ENCODE measurements at regions not wholly inside any gene's neighbourhood (a gene's known extent, or its start where the extent isn't known, plus 50 kb on each side); places are given as distances from the start of the nearest gene placed in this dataset.

DNA sequence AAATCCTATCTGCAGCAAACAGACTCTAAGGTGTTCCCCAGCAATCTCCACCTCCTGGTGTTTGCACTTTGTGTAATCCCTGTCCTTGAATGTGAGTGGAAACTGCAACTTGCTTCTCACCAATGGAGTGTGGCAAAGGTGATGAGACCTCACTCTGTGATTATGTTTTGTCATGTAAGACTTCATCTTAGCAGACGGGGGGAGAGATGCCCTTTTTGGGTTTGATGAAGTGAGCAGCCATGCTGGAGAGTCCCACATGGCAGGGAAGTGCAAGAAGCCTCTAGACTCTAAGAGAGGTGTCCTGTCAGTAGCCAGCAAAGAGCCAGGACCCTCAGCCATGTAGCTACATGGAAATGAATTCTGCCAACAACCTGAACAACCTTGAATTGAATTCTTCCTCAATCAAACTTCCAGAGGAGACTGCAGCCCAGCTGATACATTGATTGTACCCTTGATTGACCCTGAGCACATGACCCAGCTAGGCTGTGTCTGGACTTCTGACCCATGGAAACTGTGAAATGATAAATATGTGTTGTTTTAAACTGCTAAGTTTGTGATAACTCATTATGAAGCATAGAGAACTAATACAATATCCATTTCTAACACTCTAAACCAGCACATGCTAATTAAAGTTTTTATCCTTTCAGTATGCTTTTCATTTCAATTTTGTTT is 71.4 kb upstream of the RASGRF1 start:
- 10% methylated on average over 1 of the region's 1 CpG for WGBS (ENCODE audit: low lambda C conversion rate)
- no peak overlapping the region for H3K4me3 ChIP-seq (replicated peaks in 1 of 3; ENCODE audit: insufficient read depth in 1 of 3, low read depth in 2 of 3, low read length in 3 of 3)
- DNase-seq (ENCODE audit: low spot score) (no peak), FAIRE-seq (no peak), ATAC-seq (no peak)
- H3K9ac ChIP-seq (ENCODE audit: insufficient read depth, low read depth, low read length), result no peak overlapping the region
- CTCF ChIA-PET (ENCODE audit: low intra/inter-chr PET ratio, low total read pairs), result no interaction called here
- no peaks in the 10 kb centered on the region for H3K36me3 ChIP-seq (replicated peaks in 1 of 2; ENCODE audit: control insufficient read depth in 1 of 2, insufficient read depth in 2 of 2, low read length in 2 of 2)
- no peak overlapping the region for H2AFZ ChIP-seq (ENCODE audit: low read length)
- peaks cover 0 to 5% of the 10 kb centered on the region in 2 experiments; a peak in 2 of 5 replicates for H3K27me3 ChIP-seq (ENCODE audit: control insufficient read depth in 1 of 2, insufficient read depth in 2 of 2, low read length in 2 of 2)
- no TSS peak for BruUV-seq (replicated peaks)
- H3K79me2 ChIP-seq (ENCODE audit: insufficient read depth, low read length), result no peaks in the 10 kb centered on the region
- no peaks in the 10 kb centered on the region for H4K20me1 ChIP-seq (ENCODE audit: insufficient read depth, low read length)
- no peak overlapping the region for H3K4me2 ChIP-seq (ENCODE audit: low read depth, low read length)
- in situ Hi-C loops (cut with HindIII; ENCODE audit: extremely low pct_ligation_motif_present, low pct_unique_long_range_greater_than_20kb) (no loop called here), intact Hi-C loops (cut with micrococcal nuclease; ENCODE audit: unreplicated experiment) (no loop called here)
- H3K4me1 ChIP-seq (ENCODE audit: insufficient read depth, low read length), result no peaks in the 10 kb centered on the region
- no peak overlapping the region for H3K27ac ChIP-seq (ENCODE audit: extremely low read length, insufficient read depth, low read length)
- POLR2A ChIA-PET, result no interaction called here
- TF ChIP-seq MYNN (CRISPR knock-in tag; IDR thresholded peaks at IDR 0.05; ENCODE audit: low read depth) (no peak), NONO (IDR thresholded peaks at IDR 0.05) (no peak), NONO (CRISPR knock-in tag; conservative IDR thresholded peaks at IDR 0.05) (no peak)
- H3K9me3 ChIP-seq (ENCODE audit: low read length), result no peaks in the 10 kb centered on the region

DNA sequence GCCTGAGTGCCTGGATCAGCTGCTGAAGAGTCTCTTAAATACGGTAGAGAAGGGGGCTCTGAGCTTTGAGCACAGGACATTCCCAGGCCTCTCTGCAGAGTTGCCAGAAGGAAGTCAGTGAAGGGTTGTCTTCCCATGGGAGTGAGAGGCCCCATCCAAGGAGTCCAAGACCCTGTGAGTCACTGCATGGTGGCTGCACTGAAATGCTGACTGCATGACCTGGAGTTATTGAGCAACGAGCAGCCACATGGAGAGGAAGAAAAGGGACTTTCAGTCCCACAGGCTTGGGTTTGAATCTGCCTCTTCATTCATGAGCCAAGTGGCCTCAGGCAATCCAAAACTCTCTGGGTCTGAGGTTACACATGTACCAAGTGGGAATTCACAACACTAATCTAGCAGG is 69.6 kb upstream of the RASGRF1 start:
- no peak overlapping the region for H3K4me2 ChIP-seq (ENCODE audit: low read depth, low read length)
- ATAC-seq (no peak), DNase-seq (ENCODE audit: low spot score) (no peak), FAIRE-seq (no peak)
- in situ Hi-C loops (cut with HindIII; ENCODE audit: extremely low pct_ligation_motif_present, low pct_unique_long_range_greater_than_20kb), result no loop called here
- intact Hi-C loops (cut with micrococcal nuclease; ENCODE audit: unreplicated experiment), result no loop called here
- peaks cover 0 to 5% of the 10 kb centered on the region in 2 experiments; a peak in 2 of 5 replicates for H3K27me3 ChIP-seq (ENCODE audit: control insufficient read depth in 1 of 2, insufficient read depth in 2 of 2, low read length in 2 of 2)
- ChIA-PET POLR2A (interaction anchor here (0.6 kb wide), 1 partner anchor 589 kb away, joined by 3 read pairs; no protein-coding TSS in a partner anchor), CTCF (ENCODE audit: low intra/inter-chr PET ratio, low total read pairs) (no interaction called here)
- no peaks in the 10 kb centered on the region for H3K4me1 ChIP-seq (ENCODE audit: insufficient read depth, low read length)
- H3K79me2 ChIP-seq (ENCODE audit: insufficient read depth, low read length), result no peaks in the 10 kb centered on the region
- no TSS peak for BruUV-seq (replicated peaks)
- no peak overlapping the region for H3K9ac ChIP-seq (ENCODE audit: insufficient read depth, low read depth, low read length)
- WGBS (ENCODE audit: low lambda C conversion rate), result no CpG with 5 or more reads among the region's 2 CpGs
- H4K20me1 ChIP-seq (ENCODE audit: insufficient read depth, low read length), result no peaks in the 10 kb centered on the region
- no peak overlapping the region for H3K4me3 ChIP-seq (replicated peaks in 1 of 3; ENCODE audit: insufficient read depth in 1 of 3, low read depth in 2 of 3, low read length in 3 of 3)
- no peak overlapping the region for H3K27ac ChIP-seq (ENCODE audit: extremely low read length, insufficient read depth, low read length)
- no peak overlapping the region for H2AFZ ChIP-seq (ENCODE audit: low read length)
- no peaks in the 10 kb centered on the region for H3K9me3 ChIP-seq (ENCODE audit: low read length)
- no peaks in the 10 kb centered on the region for H3K36me3 ChIP-seq (replicated peaks in 1 of 2; ENCODE audit: control insufficient read depth in 1 of 2, insufficient read depth in 2 of 2, low read length in 2 of 2)
- TF ChIP-seq, protein P1, sequence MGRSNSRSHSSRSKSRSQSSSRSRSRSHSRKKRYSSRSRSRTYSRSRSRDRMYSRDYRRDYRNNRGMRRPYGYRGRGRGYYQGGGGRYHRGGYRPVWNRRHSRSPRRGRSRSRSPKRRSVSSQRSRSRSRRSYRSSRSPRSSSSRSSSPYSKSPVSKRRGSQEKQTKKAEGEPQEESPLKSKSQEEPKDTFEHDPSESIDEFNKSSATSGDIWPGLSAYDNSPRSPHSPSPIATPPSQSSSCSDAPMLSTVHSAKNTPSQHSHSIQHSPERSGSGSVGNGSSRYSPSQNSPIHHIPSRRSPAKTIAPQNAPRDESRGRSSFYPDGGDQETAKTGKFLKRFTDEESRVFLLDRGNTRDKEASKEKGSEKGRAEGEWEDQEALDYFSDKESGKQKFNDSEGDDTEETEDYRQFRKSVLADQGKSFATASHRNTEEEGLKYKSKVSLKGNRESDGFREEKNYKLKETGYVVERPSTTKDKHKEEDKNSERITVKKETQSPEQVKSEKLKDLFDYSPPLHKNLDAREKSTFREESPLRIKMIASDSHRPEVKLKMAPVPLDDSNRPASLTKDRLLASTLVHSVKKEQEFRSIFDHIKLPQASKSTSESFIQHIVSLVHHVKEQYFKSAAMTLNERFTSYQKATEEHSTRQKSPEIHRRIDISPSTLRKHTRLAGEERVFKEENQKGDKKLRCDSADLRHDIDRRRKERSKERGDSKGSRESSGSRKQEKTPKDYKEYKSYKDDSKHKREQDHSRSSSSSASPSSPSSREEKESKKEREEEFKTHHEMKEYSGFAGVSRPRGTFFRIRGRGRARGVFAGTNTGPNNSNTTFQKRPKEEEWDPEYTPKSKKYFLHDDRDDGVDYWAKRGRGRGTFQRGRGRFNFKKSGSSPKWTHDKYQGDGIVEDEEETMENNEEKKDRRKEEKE (IDR thresholded peaks at IDR 0.05), result no peak
- TF ChIP-seq, protein P2, sequence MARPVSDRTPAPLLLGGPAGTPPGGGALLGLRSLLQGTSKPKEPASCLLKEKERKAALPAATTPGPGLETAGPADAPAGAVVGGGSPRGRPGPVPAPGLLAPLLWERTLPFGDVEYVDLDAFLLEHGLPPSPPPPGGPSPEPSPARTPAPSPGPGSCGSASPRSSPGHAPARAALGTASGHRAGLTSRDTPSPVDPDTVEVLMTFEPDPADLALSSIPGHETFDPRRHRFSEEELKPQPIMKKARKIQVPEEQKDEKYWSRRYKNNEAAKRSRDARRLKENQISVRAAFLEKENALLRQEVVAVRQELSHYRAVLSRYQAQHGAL (CRISPR knock-in tag; IDR thresholded peaks at IDR 0.05; ENCODE audit: not compliant biosample characterization), result no peak
- TF ChIP-seq ZNF549 (CRISPR knock-in tag; IDR thresholded peaks at IDR 0.05) (no peak), SNAPC2 (CRISPR knock-in tag; IDR thresholded peaks at IDR 0.05) (no peak), HNRNPK (IDR thresholded peaks at IDR 0.05; ENCODE audit: low read depth, low read length, poor library complexity, severe bottlenecking) (no peak), ZFP36L1 (CRISPR knock-in tag; IDR thresholded peaks at IDR 0.05) (no peak), EED (CRISPR knock-in tag; IDR thresholded peaks at IDR 0.05) (no peak), ZNF33B (CRISPR knock-in tag; IDR thresholded peaks at IDR 0.05) (no peak)

Data from HepG2 (cell line).